Activated CD8-positive, alpha-beta T cell treated with anti-CD3 and anti-CD28 coated beads, Interleukin-2, amount 10 ng/mL, durations not matched to agents 7 days and 5 days (primary cell): ENCODE measurements at regions not wholly inside any gene's neighbourhood (a gene's known extent, or its start where the extent isn't known, plus 50 kb on each side); places are given as distances from the start of the nearest gene placed in this dataset.

ENCODE experiments used
- ATAC-seq: fragments of 150-1000 bp; cut with Tn5 transposase; one replicate; pipeline ENCODE4 v1.10.0; 2021; ENCODE audit warnings: moderate library complexity
- CTCF ChIA-PET: fragments of 350-600 bp; sonication (Branson Sonifier 250); formaldehyde crosslinking; loops from one replicate; lab custom pipeline; 2021; ENCODE audit warnings: antibody characterized with exemption; lab: Charles Lee
- POLR2A ChIA-PET: fragments of 350-600 bp; sonication (Branson Sonifier 250); formaldehyde crosslinking; loops from one replicate; lab custom pipeline; 2021; ENCODE audit warnings: antibody characterized with exemption; lab: Charles Lee
- DNase-seq: peaks from one replicate; pipeline ENCODE4 v3.0.0-alpha.2; 2020
- H3K27ac Mint-ChIP-seq: one replicate; pipeline ENCODE4 v1.8.0; 2021; ENCODE audit warnings: mild to moderate bottlenecking, mixed read lengths
- H3K27me3 Mint-ChIP-seq: one replicate; pipeline ENCODE4 v1.8.0; 2021; ENCODE audit warnings: low read depth, mixed read lengths
- H3K36me3 Mint-ChIP-seq: one replicate; pipeline ENCODE4 v1.8.0; 2021; ENCODE audit warnings: low read depth, mixed read lengths
- H3K4me1 Mint-ChIP-seq: one replicate; pipeline ENCODE4 v1.8.0; 2021; ENCODE audit warnings: low read depth, mixed read lengths
- H3K4me3 Mint-ChIP-seq: one replicate; pipeline ENCODE4 v1.8.0; 2021; ENCODE audit warnings: mild to moderate bottlenecking, mixed read lengths
- H3K9me3 Mint-ChIP-seq: one replicate; pipeline ENCODE4 v1.8.0; 2022; ENCODE audit warnings: mixed read lengths; ENCODE audit not compliant: insufficient read depth

GRCh38 chr3:70899816-70900215 is 587.4 kb upstream of the MDFIC2 start:
- Mint-ChIP-seq H3K27ac (no peak overlapping the region), H3K4me1 (no peaks in the 10 kb centered on the region), H3K9me3 (peaks cover 4% of the 10 kb centered on the region), H3K27me3 (peaks cover 13% of the 10 kb centered on the region), H3K4me3 (no peak overlapping the region), H3K36me3 (no peaks in the 10 kb centered on the region)
- no peak for ATAC-seq
- DNase-seq: no peak
- POLR2A ChIA-PET: no interaction called here
- CTCF ChIA-PET: no interaction called here

GRCh38 chr3:70890020-70890394 is 577.6 kb upstream of the MDFIC2 start:
- Mint-ChIP-seq H3K4me3 (no peak overlapping the region), H3K36me3 (no peaks in the 10 kb centered on the region), H3K27me3 (no peaks in the 10 kb centered on the region), H3K4me1 (no peaks in the 10 kb centered on the region), H3K9me3 (no peaks in the 10 kb centered on the region), H3K27ac (no peak overlapping the region)
- CTCF ChIA-PET: no interaction called here
- POLR2A ChIA-PET: no interaction called here
- ATAC-seq: no peak
- no peak for DNase-seq

GRCh38 chr3:70889162-70890019 is 577.0 kb upstream of the MDFIC2 start:
- Mint-ChIP-seq H3K36me3 (no peaks in the 10 kb centered on the region), H3K4me1 (no peaks in the 10 kb centered on the region), H3K27me3 (no peaks in the 10 kb centered on the region), H3K4me3 (no peak overlapping the region), H3K27ac (no peak overlapping the region), H3K9me3 (no peaks in the 10 kb centered on the region)
- ChIA-PET CTCF (no interaction called here), POLR2A (no interaction called here)
- no peak for DNase-seq
- no peak for ATAC-seq

GRCh38 chr3:70885636-70886035 is 573.2 kb upstream of the MDFIC2 start:
- no peak overlapping the region for H3K4me3 Mint-ChIP-seq
- no peak for DNase-seq
- H3K4me1 Mint-ChIP-seq: no peaks in the 10 kb centered on the region
- H3K9me3 Mint-ChIP-seq: no peaks in the 10 kb centered on the region
- H3K27me3 Mint-ChIP-seq: no peaks in the 10 kb centered on the region
- no peaks in the 10 kb centered on the region for H3K36me3 Mint-ChIP-seq
- ChIA-PET POLR2A (no interaction called here), CTCF (no interaction called here)
- no peak overlapping the region for H3K27ac Mint-ChIP-seq
- no peak for ATAC-seq

- H3K27ac Mint-ChIP-seq: no peak overlapping the region
- ChIA-PET CTCF (no interaction called here), POLR2A (no interaction called here)
- no peaks in the 10 kb centered on the region for H3K4me1 Mint-ChIP-seq
- no peaks in the 10 kb centered on the region for H3K9me3 Mint-ChIP-seq
- no peaks in the 10 kb centered on the region for H3K36me3 Mint-ChIP-seq
- DNase-seq (no peak), ATAC-seq (no peak)
- H3K27me3 Mint-ChIP-seq: no peaks in the 10 kb centered on the region
- H3K4me3 Mint-ChIP-seq: no peak overlapping the region
Observed at GRCh38 chr3:70882104-70882503, 569.7 kb upstream of the MDFIC2 start.

GRCh38 chr3:70880421-70880820 is 568.0 kb upstream of the MDFIC2 start:
- H3K27me3 Mint-ChIP-seq: no peaks in the 10 kb centered on the region
- no peak overlapping the region for H3K4me3 Mint-ChIP-seq
- no peaks in the 10 kb centered on the region for H3K4me1 Mint-ChIP-seq
- no peak for DNase-seq
- ATAC-seq: no peak
- ChIA-PET POLR2A (no interaction called here), CTCF (no interaction called here)
- no peak overlapping the region for H3K27ac Mint-ChIP-seq
- H3K36me3 Mint-ChIP-seq: no peaks in the 10 kb centered on the region
- no peaks in the 10 kb centered on the region for H3K9me3 Mint-ChIP-seq

- no peaks in the 10 kb centered on the region for H3K9me3 Mint-ChIP-seq
- no peaks in the 10 kb centered on the region for H3K4me1 Mint-ChIP-seq
- H3K27me3 Mint-ChIP-seq: peaks cover 5% of the 10 kb centered on the region
- H3K27ac Mint-ChIP-seq: no peak overlapping the region
- no peaks in the 10 kb centered on the region for H3K36me3 Mint-ChIP-seq
- no peak overlapping the region for H3K4me3 Mint-ChIP-seq
- POLR2A ChIA-PET: no interaction called here
- no peak for DNase-seq
- no peak for ATAC-seq
- CTCF ChIA-PET: no interaction called here
Observed at GRCh38 chr3:70876154-70876553, 563.7 kb upstream of the MDFIC2 start.

GRCh38 chr3:70874196-70874595 is 561.8 kb upstream of the MDFIC2 start:
- Mint-ChIP-seq H3K4me1 (no peaks in the 10 kb centered on the region), H3K4me3 (no peak overlapping the region), H3K27ac (no peak overlapping the region), H3K27me3 (peaks cover 10% of the 10 kb centered on the region), H3K36me3 (no peaks in the 10 kb centered on the region), H3K9me3 (no peaks in the 10 kb centered on the region)
- DNase-seq: no peak
- no peak for ATAC-seq
- POLR2A ChIA-PET: no interaction called here
- CTCF ChIA-PET: no interaction called here

GRCh38 chr3:70873686-70874085 is 561.2 kb upstream of the MDFIC2 start:
- Mint-ChIP-seq H3K27me3 (peaks cover 11% of the 10 kb centered on the region), H3K4me1 (no peaks in the 10 kb centered on the region), H3K4me3 (no peak overlapping the region), H3K9me3 (no peaks in the 10 kb centered on the region), H3K36me3 (no peaks in the 10 kb centered on the region), H3K27ac (no peak overlapping the region)
- CTCF ChIA-PET: no interaction called here
- POLR2A ChIA-PET: no interaction called here
- DNase-seq (no peak), ATAC-seq (no peak)

- Mint-ChIP-seq H3K27me3 (peaks cover 11% of the 10 kb centered on the region), H3K4me1 (no peaks in the 10 kb centered on the region), H3K4me3 (no peak overlapping the region), H3K9me3 (no peaks in the 10 kb centered on the region), H3K36me3 (no peaks in the 10 kb centered on the region), H3K27ac (no peak overlapping the region)
- DNase-seq (no peak), ATAC-seq (no peak)
- POLR2A ChIA-PET: no interaction called here
- CTCF ChIA-PET: no interaction called here
Observed at GRCh38 chr3:70871909-70872656, 559.6 kb upstream of the MDFIC2 start.

GRCh38 chr3:70870576-70870975 is 558.1 kb upstream of the MDFIC2 start:
- DNase-seq (no peak), ATAC-seq (no peak)
- H3K27ac Mint-ChIP-seq: no peak overlapping the region
- H3K4me3 Mint-ChIP-seq: no peak overlapping the region
- no peaks in the 10 kb centered on the region for H3K36me3 Mint-ChIP-seq
- ChIA-PET POLR2A (no interaction called here), CTCF (no interaction called here)
- peaks cover 11% of the 10 kb centered on the region for H3K27me3 Mint-ChIP-seq
- no peaks in the 10 kb centered on the region for H3K4me1 Mint-ChIP-seq
- no peaks in the 10 kb centered on the region for H3K9me3 Mint-ChIP-seq

GRCh38 chr3:70868561-70868960 is 556.1 kb upstream of the MDFIC2 start:
- ChIA-PET CTCF (no interaction called here), POLR2A (no interaction called here)
- ATAC-seq (no peak), DNase-seq (no peak)
- H3K9me3 Mint-ChIP-seq: no peaks in the 10 kb centered on the region
- no peaks in the 10 kb centered on the region for H3K4me1 Mint-ChIP-seq
- no peak overlapping the region for H3K4me3 Mint-ChIP-seq
- H3K36me3 Mint-ChIP-seq: no peaks in the 10 kb centered on the region
- H3K27ac Mint-ChIP-seq: no peak overlapping the region
- H3K27me3 Mint-ChIP-seq: peaks cover 13% of the 10 kb centered on the region
